DMS 273 (cell line): ENCODE measurements at regions not wholly inside any gene's neighbourhood (a gene's known extent, or its start where the extent isn't known, plus 50 kb on each side); places are given as distances from the start of the nearest gene placed in this dataset.
"Not testable (repeated sequence)": the region's sequence is repeated elsewhere in the genome, so short reads cannot be mapped to it uniquely, and the experiment has no call there.

Source experiments
- DNase-seq: peaks from one replicate; lab custom pipeline; 2025; ENCODE audit not compliant: unreplicated experiment; lab: John Stamatoyannopoulos, UW

DNA sequence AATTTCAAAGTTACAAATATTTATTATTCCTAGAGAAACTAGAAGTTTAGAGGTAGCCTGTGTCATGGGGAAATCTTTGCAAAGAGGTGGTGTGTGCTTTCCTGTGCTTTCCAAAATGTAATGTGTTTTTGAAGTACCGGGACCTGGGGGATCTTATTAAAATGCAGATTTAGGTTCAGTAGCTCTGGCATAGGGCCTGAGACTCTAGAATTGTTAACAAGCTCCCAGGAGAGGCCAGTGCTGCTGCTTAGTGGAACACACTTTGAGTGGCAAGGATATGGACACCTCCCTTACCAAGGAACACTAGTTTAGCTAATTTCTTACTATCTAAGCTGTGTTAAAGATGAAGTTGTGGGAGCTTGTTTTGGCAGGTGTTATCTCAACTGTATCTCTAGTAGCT lies 428.9 kb downstream of the VGLL3 start:
- DNase-seq: no peak

DNA sequence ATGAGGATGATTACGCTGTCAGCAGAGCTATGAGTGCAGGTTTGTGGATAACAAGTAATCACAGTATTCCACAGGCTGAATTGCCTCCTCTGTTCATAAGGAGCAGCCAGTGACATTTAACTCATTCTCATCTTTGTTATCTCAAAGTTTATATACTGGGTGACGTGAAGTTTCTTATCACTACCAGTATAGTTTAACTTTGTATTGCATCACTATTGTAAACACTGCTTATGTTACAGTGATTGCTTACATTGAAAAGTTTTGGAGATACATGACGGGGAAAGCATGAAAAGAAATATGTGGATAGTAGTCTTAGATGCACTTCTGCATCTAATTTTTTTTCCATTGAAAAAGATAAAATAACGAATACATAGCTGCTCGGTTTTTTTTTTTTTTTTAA lies 429.7 kb downstream of the VGLL3 start:
- DNase-seq: no peak

DNA sequence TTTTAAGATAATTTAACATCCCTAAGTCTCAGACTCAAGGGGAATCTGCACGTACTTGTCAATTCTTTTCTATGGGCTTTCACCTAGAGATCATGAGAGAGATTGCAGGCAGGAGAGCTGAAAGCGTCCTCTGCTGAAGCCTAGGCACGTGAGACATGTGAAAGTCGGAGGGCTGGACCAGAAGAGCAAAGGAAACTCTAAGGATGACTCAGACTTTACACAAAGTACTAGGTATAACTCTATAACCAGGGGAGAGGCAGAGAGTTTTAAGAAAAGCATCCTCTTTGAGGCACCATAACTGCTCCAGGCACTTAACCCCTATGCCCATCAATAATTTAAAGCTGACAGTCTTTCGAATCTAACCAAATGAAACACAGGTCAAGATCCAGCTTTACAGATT lies 436.6 kb downstream of the VGLL3 start:
- no peak for DNase-seq

DNA sequence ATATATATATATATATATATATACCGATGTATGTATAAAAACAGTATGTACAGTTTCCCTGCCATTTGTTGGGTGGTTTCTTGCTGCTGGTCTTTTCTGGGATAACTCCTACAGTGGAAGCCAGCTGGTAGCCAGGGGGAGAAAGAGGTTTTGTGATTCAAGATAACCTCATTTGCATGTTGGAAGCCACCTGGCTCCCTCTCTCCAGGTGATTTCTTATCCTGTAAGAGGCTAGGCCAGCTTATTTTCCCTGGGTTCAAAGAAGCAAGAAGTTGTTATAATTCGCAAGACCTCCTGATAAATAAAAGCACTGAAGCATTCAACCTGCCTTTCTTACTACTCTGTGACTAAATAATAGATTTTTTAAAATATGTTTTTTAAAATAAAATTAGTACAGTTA lies 443.3 kb downstream of the VGLL3 start:
- no peak for DNase-seq

DNA sequence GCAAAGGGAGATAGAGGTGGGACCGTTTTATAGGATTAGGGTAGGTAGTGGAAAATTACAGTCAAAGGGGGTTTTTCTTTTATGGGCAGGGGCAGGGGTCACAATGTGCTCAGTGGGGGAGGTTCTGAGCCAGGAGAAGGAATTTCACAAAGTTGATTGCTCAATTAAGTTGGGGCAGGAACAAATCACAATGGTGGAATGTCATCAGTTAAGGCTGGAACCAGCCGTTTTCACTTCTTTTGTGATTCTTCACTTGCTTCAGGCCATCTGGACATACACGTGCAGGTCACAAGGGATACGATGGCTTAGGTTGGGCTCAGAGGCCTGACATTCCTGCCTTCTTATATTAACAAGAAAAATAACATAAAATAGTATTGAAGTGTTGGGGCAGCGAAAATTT lies 453.8 kb downstream of the VGLL3 start:
- no peak for DNase-seq

DNA sequence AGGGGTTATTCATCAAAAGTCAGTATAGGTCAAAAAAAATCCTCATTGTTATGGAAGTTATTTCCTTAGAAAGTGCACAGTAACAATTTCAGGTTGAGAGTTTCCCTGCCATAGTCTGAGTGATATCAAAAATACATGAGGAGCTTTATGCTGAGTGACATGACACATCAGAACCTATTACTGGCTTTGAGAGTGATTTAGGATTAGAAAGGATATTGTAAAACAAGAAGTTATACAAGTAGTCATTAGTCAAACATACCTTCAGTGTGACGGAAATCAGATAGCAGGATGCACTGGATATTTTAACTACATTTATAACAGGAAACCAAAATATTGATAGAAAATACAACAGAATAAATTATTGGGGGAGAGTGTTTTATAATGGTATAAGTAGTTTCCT lies 471.1 kb downstream of the VGLL3 start:
- DNase-seq: no peak

DNA sequence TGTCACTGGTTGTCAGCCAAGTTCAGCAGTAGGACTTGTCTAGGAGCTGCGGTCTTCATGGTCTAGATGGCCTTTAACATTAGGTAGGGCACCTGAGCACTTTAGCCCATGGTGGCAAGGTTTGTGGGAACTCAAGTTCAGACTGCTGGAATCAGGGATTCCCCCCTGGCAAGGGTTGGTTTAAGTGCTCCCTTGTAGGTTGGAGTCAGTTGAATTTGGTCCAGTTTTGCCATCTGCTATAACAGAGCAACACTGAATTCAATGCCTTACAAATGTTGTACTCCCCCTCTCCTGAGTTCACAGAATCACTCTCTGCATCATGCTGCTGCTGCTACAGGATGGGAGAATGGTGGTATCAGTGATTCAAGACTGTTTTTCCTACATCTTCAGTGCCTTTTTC lies 509.3 kb downstream of the VGLL3 start:
- peak; percentile 5 for DNase-seq

DNA sequence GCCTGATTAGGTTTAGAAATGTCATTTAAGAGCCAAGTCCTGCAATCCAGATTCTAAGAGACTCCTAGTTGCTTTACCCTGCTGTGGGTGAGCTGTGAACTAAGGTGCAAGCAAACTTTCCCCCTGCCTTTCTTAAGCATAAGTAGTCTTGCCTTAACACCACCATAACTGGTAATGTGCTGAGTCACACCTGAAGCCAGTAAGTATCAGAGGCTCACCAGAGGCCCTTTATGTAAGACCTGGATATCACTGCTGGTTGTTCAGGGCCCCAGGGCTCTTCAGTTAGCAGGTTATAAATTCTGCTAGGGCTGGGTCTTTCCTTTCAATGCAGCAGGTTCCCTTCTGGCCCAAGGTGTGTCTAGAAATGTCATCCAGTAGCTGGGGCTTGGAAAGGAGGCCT lies 509.9 kb downstream of the VGLL3 start:
- DNase-seq: no peak

DNA sequence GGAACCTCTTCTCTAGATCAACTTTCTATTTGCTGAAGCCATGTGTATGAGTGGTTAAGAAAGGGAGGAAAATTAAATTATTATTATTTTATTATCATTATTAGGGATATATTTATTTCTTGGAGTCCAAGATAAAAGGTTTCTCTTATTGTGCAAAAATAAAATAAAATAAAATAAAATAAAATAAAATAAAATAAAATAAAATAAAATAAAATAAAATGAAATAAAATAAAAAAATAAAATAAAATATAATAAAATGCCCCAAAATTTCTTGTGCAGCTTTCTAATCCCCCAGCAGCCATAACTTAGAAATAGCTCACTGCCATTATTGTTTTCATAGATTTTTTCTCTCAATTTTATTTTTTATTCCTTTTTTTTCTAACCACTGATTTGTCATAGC lies 526.8 kb downstream of the VGLL3 start:
- no peak for DNase-seq

DNA sequence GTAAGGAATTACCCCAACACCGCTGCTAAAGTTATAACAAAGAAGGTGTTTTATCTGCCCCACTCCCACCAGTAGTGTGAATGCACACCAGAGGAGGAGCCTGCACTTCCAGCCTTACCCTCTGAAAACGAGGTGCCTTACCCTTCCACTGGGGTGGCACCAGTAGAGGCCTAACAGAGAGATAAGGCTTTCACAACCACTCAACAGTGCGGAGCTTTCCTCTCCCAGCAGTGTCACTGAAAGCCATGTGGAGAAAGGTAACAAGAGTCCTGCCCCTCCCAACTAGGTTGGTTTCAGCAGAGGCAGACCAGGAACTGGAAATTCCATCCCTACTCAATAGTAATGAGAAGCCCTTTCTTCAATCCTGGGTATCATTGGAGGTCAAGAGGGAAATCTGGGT lies 539.2 kb downstream of the VGLL3 start:
- DNase-seq: no peak

DNA sequence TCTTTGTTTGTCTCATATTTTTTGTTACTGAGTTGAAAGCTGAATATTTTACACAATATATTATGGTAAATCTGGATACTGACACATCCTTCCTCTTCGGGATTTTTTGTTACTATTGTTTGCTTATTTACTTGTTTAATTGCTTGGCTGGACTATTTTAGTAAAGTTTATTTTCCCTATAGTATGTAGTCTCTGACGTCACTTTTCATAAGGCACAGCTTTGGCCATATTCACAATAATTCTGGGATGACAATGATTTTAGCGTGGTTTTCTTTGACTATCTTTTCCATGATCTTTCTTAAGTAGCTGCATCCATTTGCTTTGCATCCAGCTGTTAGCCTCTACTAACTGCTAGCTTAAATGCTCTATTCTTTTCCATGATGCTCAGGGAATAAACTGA lies 552.4 kb downstream of the VGLL3 start:
- no peak for DNase-seq

DNA sequence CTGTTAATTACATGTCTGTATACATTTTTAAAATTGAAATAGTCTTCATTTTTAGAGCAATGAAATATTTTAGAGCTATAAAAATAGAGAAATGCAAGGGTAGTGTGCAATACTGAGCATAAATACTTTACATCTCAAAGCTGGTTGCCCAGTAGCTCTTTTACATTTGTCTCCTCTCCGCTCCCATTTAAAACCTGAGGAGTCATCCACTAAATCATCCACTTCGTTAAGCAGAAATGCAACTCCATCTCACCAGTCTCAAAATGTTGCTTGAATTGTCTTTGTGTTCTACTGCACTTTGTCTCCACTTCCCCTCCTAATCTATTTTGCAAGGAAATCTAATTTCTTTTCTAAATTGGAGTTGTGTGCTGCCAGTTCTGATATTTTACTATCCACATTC lies 563.6 kb downstream of the VGLL3 start:
- no peak for DNase-seq

DNA sequence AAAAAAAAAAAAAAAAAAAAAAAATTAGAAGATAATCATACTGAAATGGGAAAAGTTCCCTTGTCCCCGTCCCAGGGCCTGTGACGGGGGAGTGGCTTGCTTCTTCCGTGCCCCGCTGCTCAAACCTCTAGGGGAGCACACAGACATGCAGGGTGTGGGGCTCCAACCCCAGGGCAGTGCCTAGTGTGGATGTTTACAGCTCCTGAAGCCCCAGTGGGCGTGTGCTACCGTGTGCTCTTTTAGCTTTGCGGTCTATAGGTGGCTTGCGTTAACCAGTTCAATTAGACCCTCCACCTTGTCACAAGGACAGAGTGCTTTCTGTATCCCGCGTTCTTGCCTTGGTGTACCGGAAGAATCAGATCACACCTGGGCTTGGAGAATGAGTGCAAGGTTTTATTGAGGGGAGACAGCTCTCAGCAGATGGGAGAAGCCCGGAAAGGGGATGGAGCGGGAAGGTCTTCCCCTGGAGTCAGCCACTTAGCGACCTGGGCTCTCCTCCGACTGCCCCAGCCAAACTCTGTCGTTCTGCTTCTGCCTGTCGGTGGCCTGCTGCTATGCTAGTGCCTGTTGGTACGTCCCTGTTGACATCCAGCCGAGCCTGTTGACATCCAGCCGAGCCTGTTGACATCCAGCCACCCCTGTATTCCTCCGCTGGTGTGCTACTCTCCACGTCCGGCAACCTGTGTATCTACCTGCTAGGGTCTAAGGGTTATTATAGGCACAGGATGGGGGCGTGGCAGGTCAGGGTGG lies 569.8 kb downstream of the VGLL3 start:
- DNase-seq: no peak

DNA sequence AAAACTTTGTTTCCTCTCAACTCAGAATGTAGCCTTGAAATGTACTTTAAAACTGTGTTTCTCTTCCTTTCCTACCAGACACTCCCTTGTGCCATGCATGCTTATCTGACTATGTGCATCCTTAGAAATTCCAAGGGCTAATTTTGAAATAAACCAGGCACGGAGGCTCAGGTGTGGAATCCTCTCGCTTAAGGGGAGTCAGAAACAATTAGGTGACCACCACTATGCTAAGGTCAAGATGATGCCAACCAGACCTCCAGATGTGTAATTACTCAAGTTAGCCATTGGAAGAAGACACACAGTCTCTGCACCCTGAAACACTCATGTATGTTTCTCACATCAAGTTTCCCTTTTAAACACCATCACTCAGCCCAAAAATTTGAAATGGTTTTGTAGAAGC lies 572.1 kb downstream of the VGLL3 start:
- no peak for DNase-seq

DNA sequence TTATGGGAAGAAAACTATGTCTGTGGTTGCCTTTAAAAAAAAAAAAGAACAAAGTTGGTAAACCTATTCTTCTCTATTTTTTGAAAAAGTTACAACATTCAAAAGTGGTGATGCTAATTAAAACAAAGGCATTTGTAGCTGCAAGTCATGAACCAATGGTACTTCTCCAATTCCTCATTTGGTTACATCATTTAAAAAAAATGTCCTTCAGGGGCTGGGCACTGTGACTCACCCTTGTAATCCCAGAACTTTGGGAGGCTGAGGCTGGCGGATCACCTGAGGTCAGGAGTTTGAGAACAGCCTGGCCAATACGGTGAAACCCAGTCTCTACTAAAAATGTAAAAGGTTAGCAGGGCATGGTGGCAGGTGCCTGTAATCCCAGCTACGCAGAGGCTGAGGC lies 574.6 kb downstream of the VGLL3 start:
- DNase-seq: no peak

DNA sequence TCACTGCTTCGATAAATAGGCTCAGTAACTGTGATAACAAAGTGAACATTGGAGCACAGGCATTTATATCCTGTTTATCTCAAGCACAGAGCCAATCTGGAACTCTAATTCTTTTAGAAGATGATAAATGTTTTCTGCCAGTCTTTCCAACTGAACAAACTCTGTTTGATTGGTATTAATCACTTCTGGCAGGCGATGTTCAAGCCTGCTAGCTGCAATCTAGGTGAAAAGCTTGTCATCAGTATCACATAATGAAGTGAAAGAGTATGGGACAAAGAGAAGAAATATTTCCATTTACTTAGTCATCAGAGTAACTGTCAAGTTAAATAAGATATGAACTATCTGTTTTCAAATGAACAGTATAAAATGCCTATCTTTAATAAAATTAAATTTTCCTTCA lies 577.3 kb downstream of the VGLL3 start:
- no peak for DNase-seq

DNA sequence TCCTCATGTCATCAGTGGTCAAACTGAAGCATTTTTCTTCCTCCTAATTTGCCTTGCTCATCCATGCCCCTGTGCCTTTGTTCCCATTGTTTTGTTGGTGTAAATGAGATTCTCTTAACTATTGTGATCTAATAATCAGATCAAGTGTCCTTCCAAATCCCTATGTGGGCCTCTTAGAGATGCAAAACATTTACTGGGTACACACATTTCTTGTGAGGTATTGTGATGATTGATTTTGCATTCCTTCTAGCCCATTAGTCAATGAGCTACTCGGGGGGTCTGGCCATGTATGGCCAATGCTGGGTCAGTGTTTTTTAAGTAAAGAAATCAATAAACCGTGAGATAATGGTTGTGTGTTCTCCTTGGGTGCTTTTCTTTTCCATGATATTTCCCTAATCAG lies 580.4 kb downstream of the VGLL3 start:
- DNase-seq: no peak

DNA sequence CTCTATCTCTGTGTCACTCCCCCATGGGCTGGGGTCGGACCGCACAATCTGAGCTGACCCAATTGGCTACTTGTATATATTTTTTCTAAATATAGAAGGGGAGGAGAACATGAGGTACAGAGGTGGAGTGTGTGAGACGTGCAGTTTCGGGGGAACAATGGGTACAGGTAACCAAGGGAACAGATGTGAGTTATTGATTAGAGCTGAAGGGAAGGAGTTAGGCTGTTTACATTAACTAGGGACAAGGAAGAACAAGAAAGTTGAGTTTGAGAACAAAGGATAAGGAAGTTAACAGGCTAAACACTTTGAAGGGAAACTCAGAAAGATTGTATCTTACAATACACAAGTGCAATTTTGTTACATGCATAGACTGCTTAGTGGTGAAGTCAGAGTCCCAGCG lies 601.2 kb downstream of the VGLL3 start:
- not testable (repeated sequence) for DNase-seq

DNA sequence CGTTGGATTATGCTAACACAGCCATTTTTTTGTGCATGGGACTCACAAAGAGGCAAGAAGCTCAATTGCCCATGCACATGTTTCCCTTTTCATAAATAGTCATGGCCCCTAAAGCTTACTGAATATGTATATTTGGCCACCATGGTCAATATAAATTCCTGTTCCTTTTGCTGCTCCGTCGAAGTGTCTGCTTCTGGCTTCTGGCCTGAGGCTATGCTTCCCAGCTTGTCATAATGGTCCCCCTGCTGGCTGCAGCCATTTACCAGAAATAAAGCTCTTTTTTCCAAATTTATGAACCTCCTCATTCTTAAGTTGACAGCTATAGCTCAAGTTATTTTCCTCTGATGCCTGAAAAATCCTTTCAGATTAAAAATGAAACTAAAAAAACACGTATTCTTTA lies 602.1 kb downstream of the VGLL3 start:
- peak; percentile 0 for DNase-seq

DNA sequence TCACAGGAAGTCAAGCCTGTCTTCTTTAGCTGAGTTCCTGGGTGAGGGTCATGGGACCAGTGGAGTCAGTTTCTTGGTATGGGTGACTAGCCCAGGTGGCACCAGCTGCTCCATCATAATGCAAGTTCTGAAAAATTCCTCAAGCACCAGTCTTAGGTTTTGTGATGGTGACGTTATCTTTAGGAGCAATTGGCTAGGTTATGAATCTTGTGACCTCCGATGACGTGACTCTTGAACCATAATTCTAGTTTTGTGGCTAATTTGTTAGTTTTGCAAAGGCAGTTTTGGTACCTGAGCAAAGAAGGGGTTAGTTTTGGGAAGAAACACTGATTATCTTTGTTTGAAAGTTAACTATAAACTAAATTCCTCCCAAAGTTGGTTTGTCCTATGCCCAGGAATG lies 608.4 kb downstream of the VGLL3 start:
- no peak for DNase-seq

DNA sequence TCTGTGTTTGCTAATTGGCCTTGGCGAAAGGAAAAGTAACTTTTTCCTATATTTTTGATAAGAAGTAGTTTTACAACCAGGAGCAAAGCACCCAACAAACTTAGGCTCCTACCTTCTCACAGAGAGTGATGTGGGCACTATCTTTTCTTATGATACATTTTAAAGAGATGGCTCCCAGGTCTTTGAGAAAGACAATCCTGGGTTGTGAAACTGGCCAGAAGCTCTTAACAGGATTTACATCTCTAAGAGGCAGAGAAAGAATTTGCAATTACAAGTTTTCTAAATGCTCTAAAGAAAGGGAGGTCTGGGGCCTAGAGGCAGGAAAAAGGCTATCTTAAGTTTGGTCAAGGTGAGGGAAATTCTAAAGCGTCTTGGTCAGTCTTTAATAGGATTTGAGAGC lies 609.7 kb downstream of the VGLL3 start:
- DNase-seq: no peak

DNA sequence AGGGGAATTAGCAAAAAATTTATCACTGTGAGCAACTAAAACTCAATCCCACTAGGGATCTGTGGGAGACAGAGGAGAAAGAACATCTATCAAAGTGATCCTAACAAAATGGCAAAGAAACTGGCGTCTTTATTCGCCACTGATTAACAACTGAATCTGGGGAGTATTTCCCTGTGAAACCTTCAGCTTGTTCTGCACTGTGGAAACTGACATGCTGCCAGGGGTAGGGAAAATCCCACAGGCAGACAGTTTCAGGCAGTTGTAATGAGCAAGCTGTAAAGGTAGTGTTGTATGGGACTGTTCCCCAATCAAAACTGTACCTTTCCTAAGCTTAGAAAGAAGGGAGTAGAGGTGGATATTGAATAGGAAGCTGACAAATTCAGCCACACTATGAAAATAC lies 611.7 kb downstream of the VGLL3 start:
- DNase-seq: no peak

DNA sequence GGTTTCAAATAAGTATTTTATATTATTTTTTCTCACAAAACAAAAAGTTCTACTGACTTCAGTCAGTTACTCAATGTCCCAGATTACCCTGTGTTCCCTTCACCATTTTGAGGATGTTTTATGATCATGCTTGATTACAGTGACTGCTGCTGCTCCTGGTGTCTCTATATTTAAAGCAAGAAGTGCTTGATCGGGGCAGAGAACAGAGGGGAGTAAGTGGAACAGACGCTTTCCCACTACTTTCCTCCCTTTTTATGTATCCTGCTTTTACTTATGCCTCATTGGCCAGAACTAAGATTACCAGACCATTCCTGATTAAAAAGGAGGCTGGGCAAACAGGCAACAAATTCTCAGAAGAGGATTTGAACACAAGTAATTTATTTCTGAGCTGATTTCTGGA lies 612.1 kb downstream of the VGLL3 start:
- DNase-seq: no peak

DNA sequence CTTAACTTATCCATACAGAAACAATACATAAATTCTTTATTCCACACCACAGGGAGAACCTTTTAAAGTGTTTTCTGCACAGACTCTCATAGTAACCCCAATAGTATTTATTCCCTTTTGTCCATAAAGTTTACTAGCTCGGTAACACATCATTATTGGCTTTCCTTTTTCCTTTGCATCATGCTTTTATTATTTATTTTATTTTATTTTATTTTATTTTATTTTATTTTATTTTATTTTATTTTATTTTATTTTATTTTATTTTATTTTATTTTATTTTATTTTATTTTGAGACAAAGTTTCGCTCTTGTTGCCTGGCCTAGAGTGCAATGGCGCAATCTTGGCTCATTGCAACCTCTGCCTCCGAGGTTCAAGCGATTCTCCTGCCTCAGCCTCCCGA lies 655.4 kb downstream of the VGLL3 start:
- not testable (repeated sequence) for DNase-seq
